NCI-H526 treated with DMSO at 0.1 percent for 48 hours (cell line): ENCODE measurements at regions not wholly inside any gene's neighbourhood (a gene's known extent, or its start where the extent isn't known, plus 50 kb on each side); places are given as distances from the start of the nearest gene placed in this dataset.

Experiments used
- DNase-seq: peaks from one replicate; lab custom pipeline; 2025; lab: John Stamatoyannopoulos, UW

DNA sequence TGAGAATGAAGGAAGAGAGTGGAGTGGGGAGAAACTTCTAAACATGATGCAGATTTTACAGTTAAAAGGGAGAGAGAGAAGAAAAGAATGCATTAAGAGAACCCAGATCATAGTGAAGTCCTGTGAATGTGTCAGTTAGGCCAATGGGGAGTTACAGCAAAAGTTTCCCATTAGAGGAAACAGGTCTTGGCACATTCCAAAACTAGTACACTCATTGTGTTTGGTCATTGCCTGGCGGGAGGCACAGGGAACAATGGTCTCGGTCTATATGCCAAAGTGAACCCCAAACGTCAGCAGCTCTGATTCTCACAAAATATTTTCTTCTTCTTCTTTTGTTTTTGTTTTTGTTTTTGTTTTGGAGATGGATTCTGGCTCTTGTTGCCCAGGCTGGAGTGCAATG lies 284.5 kb upstream of the CTSO start:
- no peak for DNase-seq

DNA sequence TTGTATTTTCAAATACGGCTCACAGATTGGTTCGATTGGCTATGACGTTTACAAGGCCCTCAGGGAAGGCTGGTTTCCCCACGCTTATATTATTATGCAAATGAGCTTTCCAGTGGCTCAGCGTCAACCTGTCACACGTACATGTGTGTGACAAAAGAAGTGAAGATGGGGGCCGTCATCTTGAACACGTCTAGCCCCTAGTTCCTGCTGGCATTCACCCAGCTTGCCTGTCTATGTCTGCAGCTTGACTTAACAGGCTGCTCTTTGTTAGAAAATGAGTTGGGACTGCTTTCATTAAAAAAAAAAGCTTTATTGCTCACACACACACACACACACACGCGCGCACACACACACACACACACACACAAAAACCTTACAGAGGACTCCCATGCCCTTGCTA lies 283.6 kb upstream of the CTSO start:
- no peak for DNase-seq

DNA sequence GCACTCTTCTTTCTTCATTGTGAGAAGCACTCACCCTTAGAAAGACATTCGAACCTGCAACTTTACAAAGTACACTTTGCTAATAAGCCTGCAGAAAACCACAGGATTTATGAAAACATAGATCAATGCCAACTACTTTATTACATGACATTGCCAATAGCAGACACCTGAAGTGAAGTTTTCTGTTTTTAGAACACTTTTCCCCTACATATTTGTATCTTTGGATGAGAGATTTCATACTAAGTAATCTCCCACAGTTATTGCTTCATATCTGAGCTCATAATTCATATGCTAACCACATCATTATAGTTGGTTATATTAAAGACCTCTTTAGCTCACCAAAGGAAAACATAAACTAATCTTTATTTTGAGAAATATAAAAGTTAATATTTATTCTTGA lies 276.5 kb upstream of the CTSO start:
- no peak for DNase-seq

GRCh38 chr4:156228676-156229075 lies 275.0 kb upstream of the CTSO start:
- no peak for DNase-seq

GRCh38 chr4:156227321-156227720 lies 273.7 kb upstream of the CTSO start:
- DNase-seq: no peak

GRCh38 chr4:156223985-156224384 lies 270.3 kb upstream of the CTSO start:
- no peak for DNase-seq

GRCh38 chr4:156217236-156217635 lies 263.6 kb upstream of the CTSO start:
- DNase-seq: no peak

GRCh38 chr4:156201050-156201449 lies 247.4 kb upstream of the CTSO start:
- no peak for DNase-seq

DNA sequence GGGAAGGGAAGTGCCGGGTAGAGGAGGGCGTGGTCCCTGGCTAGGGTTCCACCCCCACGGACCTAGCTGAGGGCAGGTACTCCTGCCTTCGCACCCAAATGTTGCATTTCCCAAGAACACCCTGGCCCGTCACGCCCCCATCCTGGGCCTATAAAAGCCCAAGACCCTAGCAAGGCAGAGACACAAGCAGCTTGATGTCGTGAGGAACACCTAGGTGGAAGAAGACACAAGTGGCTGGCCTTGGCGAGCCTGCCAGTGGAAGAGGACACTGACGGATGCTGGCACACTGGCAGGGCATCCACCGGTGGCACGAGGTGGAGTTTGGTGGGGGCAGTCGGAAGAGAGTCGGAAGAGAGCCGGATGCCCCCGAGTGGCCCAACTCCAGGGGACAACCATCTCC lies 244.8 kb upstream of the CTSO start:
- DNase-seq: no peak

DNA sequence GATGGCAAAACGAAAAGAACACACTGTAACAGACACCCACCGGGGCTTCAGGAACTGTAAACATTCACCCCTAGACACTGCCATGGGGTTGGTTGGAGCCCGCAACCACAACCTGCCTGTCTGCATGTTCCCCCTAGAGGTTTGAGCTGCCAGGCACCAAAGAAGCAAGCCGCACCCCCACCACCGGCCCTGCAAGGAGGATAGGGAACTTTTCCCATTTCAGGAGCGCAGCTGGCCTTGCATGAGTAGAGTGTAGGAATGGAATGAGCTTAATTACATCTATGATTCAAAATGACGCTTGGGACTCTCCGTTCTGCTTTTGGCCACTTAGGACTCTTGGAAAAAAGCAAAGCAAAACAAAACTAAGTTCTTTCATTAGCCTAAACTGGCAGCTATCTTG lies 243.6 kb upstream of the CTSO start:
- no peak for DNase-seq

- no peak for DNase-seq
Observed at GRCh38 chr4:156196722-156197121, 243.1 kb upstream of the CTSO start.

DNA sequence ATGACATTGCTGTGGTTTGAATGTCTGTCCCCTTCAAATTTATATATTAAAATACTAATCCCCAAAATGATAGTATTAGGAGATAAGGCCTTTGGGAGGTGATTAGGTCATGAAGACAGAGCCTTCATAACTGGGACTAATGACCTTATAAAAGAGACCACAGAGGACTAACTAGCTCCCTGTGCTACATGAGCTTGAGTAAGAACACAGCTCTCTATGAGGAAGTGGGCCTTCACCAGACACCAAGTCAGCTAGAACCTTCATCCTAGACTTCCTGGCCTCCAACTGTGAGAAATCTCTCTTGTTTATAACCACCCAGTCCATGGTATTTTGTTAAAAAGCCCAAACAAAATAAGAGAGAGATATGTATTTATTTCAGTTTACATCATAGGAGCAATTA lies 242.2 kb upstream of the CTSO start:
- no peak for DNase-seq

DNA sequence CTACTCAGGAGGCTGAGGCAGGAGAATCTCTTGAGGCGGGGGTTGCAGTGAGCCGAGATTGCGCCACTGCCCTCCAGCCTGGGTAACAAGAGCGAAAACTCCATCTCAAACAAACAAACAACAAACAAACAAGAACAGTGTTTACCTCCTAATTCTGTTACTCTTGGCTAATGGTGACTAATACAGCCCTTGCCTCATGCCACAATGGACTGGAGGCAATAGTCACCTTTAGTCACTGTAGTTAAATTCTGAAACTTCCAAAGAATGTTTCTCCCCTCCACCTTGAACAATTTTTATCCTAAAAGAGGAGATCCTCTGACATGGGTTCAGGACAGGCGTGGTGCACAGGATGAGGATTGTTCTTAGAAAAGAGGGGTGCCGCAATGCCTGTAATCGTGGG lies 241.2 kb upstream of the CTSO start:
- no peak for DNase-seq

- DNase-seq: no peak
Observed at GRCh38 chr4:156193800-156194199, 240.1 kb upstream of the CTSO start.

GRCh38 chr4:156193106-156193505 lies 239.4 kb upstream of the CTSO start:
- DNase-seq: no peak

GRCh38 chr4:156192033-156192432 lies 238.4 kb upstream of the CTSO start:
- no peak for DNase-seq

DNA sequence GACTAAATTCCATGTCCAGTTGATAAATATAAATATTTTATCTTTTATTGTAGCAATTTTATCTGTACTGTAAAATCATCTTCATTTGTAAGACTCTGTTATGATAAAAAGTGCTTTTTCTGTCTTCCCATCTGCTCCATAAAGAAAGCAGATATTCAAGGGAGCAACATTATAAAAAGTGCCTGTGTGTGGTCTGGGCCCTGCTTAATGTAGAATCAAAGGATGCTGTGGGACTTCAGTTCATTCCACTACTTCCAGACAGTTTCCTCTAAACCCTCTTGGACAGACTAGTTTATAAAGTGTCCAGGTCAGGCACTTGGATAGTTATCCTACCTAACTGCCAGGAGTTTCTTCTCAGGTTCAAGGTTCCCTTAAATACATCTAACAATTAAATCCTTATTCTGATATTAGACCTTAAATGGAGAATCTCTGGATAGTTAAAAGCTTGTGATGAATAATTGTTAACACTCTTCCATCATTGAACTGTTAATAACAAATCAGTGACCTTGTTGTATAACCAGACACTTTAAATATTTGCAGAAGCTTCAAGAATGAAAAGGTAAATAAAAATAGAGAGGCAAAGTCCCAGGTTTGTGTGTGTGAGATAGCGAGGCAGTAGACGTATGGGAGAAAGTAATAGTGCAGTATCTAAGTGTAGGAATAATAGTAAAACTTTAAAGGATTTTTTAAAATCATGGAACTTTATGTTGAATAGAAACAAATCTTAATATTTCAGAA lies 237.5 kb upstream of the CTSO start:
- no peak for DNase-seq

DNA sequence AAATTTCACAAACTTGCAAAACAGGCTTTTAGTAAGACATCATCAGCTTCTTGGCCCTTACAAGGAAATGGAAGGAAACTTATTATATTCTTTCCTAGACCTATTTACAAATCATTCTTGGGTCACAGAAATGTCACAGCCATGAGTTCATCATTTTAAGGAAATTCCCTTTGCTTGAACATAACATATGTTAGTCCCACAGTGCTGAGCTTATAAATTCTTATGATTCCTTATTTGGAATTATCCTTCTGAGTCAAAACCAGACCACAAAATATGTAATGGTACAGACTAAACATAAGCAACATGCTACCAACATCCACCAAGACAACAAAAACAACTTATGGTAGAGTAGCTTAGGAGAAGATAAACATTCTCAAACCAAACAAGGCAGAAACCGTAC lies 236.9 kb upstream of the CTSO start:
- DNase-seq: no peak

- DNase-seq: no peak
Observed at GRCh38 chr4:156188596-156188995, 234.9 kb upstream of the CTSO start.

GRCh38 chr4:156186111-156186510 lies 232.4 kb upstream of the CTSO start:
- DNase-seq: no peak

DNA sequence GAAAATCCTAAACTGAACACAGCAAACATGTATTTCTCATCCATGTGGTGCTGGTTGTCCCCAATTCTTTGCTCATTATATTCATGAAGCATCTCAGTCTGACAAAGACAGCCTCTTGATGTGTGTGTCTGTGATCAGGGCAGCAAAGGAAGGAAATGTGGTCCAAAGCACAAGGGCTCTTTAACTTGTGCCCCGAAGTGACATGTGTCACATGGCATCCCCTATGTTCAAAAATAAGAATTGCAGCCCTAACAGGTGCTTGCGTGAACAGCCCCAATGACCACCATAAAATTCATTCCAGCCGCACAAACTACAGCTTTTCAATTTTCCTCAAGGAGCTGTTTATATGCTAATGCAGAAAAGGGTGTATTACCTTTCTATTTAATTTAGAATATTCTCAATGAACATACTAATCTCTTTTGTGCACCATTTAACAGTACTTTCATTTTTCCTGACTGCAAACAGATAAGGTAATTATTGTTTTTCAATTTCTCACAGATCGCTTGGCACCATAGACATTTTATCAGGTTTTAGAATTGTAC lies 231.9 kb upstream of the CTSO start:
- no peak for DNase-seq

GRCh38 chr4:156182269-156182668 lies 228.6 kb upstream of the CTSO start:
- no peak for DNase-seq

- no peak for DNase-seq
Observed at GRCh38 chr4:156177941-156178340, 224.3 kb upstream of the CTSO start.

DNA sequence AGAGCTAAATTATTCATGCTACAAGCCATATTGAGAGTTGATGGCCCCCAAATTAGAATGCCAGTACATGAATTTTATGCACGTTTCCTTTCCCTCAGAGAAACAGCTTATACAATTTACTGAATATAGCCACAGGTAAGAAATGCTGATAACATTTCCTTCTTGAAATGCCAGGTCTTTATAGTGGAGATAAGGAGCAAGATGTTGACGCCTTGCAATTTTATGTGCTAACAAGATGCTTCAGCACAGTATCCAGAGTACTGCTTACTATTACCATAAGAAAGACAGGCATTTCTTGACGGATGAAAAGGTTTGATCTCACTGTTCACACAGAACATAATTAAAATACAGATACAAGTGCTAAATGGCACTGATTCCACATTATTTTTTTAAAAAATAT lies 223.2 kb upstream of the CTSO start:
- DNase-seq: no peak
